GM12892 (cell line): ENCODE measurements at regions not wholly inside any gene's neighbourhood (a gene's known extent, or its start where the extent isn't known, plus 50 kb on each side); places are given as distances from the start of the nearest gene placed in this dataset.

Source experiments
- POLR2A ChIP-seq: IDR thresholded peaks from 2 replicates; pipeline ENCODE4 v1.6.1; 2011; ENCODE audit warnings: low read depth, low read length, control low read depth
- TAF1 ChIP-seq: IDR thresholded peaks from 2 replicates; pipeline ENCODE4 v1.6.1; 2011; ENCODE audit warnings: low read depth, mild to moderate bottlenecking, control low read depth, low read length, borderline replicate concordance

DNA sequence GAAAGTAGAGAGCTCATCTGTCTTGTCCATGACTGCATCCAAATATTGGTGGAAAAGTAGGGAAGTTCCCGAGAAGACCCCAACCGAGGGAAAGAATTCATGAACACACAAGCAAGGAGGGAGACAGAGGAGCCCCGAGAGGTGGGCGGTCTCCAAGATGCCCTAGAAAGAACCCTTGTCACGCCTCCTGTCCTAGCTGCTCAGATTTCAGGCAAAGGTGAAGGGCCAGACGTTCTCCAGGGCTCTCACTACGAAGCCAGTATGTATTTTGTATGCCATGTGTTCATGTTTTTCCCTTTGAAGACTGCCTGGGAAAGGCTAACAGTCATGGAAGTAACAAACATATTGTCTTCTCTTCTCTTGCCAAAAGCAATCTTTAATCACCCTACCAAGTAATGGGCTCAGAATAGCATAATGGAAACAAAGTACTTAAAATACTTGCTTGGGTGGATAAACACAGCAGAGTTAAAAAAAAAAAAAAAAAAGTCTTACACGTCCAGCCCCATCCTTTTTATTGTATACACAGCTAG, 99.2 kb upstream of the TBX3 start:
- TF ChIP-seq POLR2A (no peak), TAF1 (no peak)
